NT2/D1 (cell line): ENCODE measurements at regions not wholly inside any gene's neighbourhood (a gene's known extent, or its start where the extent isn't known, plus 50 kb on each side); places are given as distances from the start of the nearest gene placed in this dataset.

Source experiments
- SUZ12 ChIP-seq: IDR thresholded peaks from 2 replicates; pipeline ENCODE4 v1.6.1; 2011; ENCODE audit not compliant: insufficient read length, insufficient read depth; ENCODE audit errors: extremely low read depth
- YY1 ChIP-seq: IDR thresholded peaks from 2 replicates; pipeline ENCODE4 v1.6.1; 2011; ENCODE audit not compliant: insufficient read length, insufficient read depth
- ZNF274 ChIP-seq: IDR thresholded peaks from 2 replicates; pipeline ENCODE4 v1.6.1; 2011; ENCODE audit warnings: mild to moderate bottlenecking, low read depth, low read length

DNA sequence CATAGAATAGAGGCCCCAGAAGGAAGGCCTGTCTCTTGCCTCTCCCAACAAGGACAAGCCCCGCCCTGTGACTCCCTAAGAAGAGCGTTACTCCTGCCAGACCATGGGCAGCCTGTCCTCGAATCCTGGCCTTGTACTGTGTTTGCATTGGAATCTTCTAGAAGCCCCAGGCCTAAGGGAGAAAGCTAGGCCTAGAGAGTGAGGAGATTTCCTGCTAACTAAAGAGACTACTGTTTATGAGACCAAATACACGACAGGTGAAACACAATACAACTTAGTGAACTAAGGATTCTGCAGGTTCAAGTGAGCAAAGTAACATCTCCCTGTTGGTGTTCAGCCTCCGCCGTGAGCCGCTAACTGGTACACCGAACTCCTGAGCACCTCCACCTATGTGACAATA is 62.7 kb downstream of the SYF2 start:
- TF ChIP-seq YY1 = no peak
- TF ChIP-seq SUZ12 = no peak
- TF ChIP-seq ZNF274 = no peak
